KOPT-K1 (cell line): ENCODE measurements at regions not wholly inside any gene's neighbourhood (a gene's known extent, or its start where the extent isn't known, plus 50 kb on each side); places are given as distances from the start of the nearest gene placed in this dataset.
A peak's percentile ranks its signal among the peaks of the same experiment; 100 is the strongest.

Experiments
- H3K27ac ChIP-seq: fragments of 200-600 bp; sonication (generic); 2 replicates; pipeline ENCODE4 v1.5.1; 2016; ENCODE audit warnings: antibody characterized with exemption, mild to moderate bottlenecking, low read depth, low read length; ENCODE audit not compliant: poor library complexity, severe bottlenecking
- H3K36me3 ChIP-seq: fragments of 200-600 bp; sonication (generic); 2 replicates; pipeline ENCODE4 v1.5.1; 2017; ENCODE audit warnings: antibody characterized with exemption, mild to moderate bottlenecking, low read length, moderate library complexity; ENCODE audit not compliant: insufficient read depth
- H3K9me3 ChIP-seq: fragments of 200-600 bp; sonication (generic); 2 replicates; pipeline ENCODE4 v1.5.1; 2017; ENCODE audit warnings: antibody characterized with exemption, low read length, mild to moderate bottlenecking; ENCODE audit not compliant: insufficient read depth, poor library complexity, severe bottlenecking

DNA sequence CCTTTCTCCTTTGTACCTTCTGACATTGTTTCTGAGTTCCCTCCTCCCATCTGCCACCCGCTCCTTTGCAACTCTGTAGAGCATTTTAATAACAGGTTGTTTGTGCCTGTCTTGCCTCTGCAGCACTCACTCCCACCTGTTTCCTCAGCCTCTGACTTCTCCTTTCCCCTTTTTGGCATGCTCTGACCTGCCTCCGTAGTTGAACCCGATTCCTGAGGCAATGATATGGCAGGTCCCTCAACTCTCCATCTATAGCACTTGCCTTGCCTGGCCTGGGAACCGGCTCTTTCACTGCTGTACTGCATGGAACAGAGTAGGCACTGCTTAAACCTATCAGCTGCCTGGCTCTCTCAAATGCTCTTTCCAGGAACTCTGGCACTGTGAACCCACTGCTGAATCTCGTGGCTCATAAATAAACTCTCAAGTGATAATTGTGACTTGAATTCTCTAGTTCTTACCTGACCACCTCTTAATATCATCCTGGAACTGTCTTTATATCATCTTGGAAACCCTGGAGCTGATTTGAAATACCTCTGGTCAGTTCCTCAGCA lies 50.3 kb downstream of the UTRN start:
- Histone ChIP-seq H3K9me3 (no peaks in the 10 kb centered on the region), H3K27ac (peak overlapping the region; percentile 72), H3K36me3 (no peaks in the 10 kb centered on the region)

DNA sequence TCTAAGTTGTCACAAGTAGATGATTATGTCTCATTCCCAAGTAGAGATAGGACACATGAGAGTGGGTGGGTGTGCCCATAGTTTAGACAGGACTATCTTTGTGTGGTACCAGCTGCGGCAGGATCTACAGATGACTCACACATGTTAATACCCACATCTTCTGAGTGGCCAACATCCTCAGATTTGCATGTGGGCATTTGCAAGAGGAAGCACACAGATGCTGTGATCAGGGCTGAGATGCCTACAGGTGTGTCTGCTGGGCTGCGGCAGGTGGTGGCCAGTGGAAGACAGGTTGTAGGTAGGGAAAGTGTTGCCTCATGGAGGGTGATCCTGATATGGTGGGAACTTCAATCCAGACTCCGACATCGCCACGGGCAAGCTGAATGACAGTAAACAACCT lies 50.8 kb downstream of the UTRN start:
- Histone ChIP-seq H3K9me3 (no peaks in the 10 kb centered on the region), H3K36me3 (no peaks in the 10 kb centered on the region), H3K27ac (peak overlapping the region; percentile 72)

DNA sequence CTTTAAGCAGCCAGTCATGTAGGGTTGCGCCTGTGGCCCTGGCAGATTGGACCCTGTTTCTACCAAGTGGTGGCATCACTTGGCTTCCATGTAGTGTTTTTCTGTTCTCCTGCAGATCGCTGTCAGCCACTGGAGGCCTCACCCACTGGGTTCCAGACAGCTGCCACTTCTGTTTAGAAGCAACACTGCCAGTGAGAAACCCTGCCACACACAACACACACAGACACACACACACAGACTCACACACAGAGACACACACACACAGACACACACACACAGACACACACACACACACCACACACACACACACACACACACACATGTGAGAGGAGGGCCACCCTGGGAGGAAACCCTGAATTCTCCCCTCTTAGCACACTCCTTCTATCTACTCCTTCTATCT lies 51.8 kb downstream of the UTRN start:
- Histone ChIP-seq H3K27ac (peak overlapping the region; percentile 38), H3K36me3 (no peaks in the 10 kb centered on the region), H3K9me3 (no peaks in the 10 kb centered on the region)

GRCh38 chr6:144338474-144338873 lies 53.3 kb downstream of the UTRN start:
- no peaks in the 10 kb centered on the region for H3K36me3 ChIP-seq
- H3K27ac ChIP-seq = no peak overlapping the region
- H3K9me3 ChIP-seq = no peaks in the 10 kb centered on the region

- no peaks in the 10 kb centered on the region for H3K9me3 ChIP-seq
- H3K27ac ChIP-seq = no peak overlapping the region
These were observed 54.0 kb downstream of the UTRN start for GRCh38 chr6:144338951-144339700.

GRCh38 chr6:144339859-144340452 lies 54.8 kb downstream of the UTRN start:
- H3K9me3 ChIP-seq = no peaks in the 10 kb centered on the region
- no peak overlapping the region for H3K27ac ChIP-seq
- no peaks in the 10 kb centered on the region for H3K36me3 ChIP-seq

More at GRCh38 chr6:144338951-144339700, 54.0 kb downstream of the UTRN start:
- no peaks in the 10 kb centered on the region for H3K36me3 ChIP-seq

DNA sequence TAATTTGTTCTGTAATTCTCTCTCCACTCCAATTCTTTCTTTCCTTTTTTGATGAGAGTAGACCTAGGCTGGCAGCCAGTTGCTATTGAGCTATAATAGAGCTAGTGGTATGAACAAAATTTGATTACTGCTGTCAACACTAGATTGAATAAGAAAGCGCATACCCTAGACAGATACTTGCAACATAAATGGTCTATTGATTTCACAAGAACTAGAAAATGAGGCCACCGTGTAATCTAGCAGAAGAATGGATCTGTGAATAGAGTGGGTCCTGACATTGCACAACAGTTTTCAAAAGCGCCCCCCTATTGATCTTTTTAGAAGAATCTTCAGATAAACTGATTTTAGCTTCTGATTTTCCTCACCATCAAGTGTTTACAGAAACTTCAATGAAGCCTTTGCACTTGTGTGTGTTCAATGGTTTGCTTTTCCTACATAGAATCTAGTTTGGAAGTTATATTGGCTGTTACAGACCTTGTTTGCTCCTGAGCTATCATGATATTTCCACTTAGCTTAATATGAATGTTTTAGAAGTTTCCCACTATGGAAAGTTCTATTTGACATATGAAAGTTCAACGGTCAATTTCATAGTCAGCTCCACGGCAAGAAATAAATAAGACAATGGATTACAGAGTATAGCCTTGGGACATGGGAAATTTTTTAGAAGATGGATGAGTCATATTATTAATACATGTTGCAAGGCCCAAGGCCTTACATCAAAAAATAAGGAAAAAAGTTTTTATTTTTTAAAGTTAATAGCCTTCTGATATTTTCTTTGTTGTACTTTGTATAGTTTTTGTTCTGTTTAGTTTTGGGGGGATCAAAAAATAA lies 55.6 kb downstream of the UTRN start:
- Histone ChIP-seq H3K9me3 (no peaks in the 10 kb centered on the region), H3K27ac (no peak overlapping the region), H3K36me3 (no peaks in the 10 kb centered on the region)

GRCh38 chr6:144341831-144342527 lies 56.8 kb downstream of the UTRN start:
- Histone ChIP-seq H3K27ac (no peak overlapping the region), H3K9me3 (no peaks in the 10 kb centered on the region), H3K36me3 (no peaks in the 10 kb centered on the region)

GRCh38 chr6:144343701-144344428 lies 58.7 kb downstream of the UTRN start:
- Histone ChIP-seq H3K27ac (peak overlapping the region; percentile 81), H3K9me3 (no peaks in the 10 kb centered on the region), H3K36me3 (no peaks in the 10 kb centered on the region)

GRCh38 chr6:144344646-144345045 lies 59.5 kb downstream of the UTRN start:
- Histone ChIP-seq H3K9me3 (no peaks in the 10 kb centered on the region), H3K27ac (peak overlapping the region; percentile 81)

GRCh38 chr6:144345451-144345850 lies 60.3 kb downstream of the UTRN start:
- peak overlapping the region; percentile 81 for H3K27ac ChIP-seq
- H3K9me3 ChIP-seq = no peaks in the 10 kb centered on the region
- no peaks in the 10 kb centered on the region for H3K36me3 ChIP-seq

More at GRCh38 chr6:144344646-144345045, 59.5 kb downstream of the UTRN start:
- no peaks in the 10 kb centered on the region for H3K36me3 ChIP-seq

GRCh38 chr6:144346719-144347447 lies 61.7 kb downstream of the UTRN start:
- H3K27ac ChIP-seq = peak overlapping the region; percentile 57
- H3K9me3 ChIP-seq = no peaks in the 10 kb centered on the region
- H3K36me3 ChIP-seq = no peaks in the 10 kb centered on the region

GRCh38 chr6:144347448-144347759 lies 62.3 kb downstream of the UTRN start:
- no peaks in the 10 kb centered on the region for H3K9me3 ChIP-seq
- no peaks in the 10 kb centered on the region for H3K36me3 ChIP-seq
- peak overlapping the region; percentile 57 for H3K27ac ChIP-seq

GRCh38 chr6:144347933-144348332 lies 62.8 kb downstream of the UTRN start:
- H3K36me3 ChIP-seq = no peaks in the 10 kb centered on the region
- H3K27ac ChIP-seq = peak overlapping the region; percentile 93
- H3K9me3 ChIP-seq = no peaks in the 10 kb centered on the region
